ENCODE measurements at regions not wholly inside any gene's neighbourhood (a gene's known extent, or its start where the extent isn't known, plus 50 kb on each side); places are given as distances from the start of the nearest gene placed in this dataset.

DNA sequence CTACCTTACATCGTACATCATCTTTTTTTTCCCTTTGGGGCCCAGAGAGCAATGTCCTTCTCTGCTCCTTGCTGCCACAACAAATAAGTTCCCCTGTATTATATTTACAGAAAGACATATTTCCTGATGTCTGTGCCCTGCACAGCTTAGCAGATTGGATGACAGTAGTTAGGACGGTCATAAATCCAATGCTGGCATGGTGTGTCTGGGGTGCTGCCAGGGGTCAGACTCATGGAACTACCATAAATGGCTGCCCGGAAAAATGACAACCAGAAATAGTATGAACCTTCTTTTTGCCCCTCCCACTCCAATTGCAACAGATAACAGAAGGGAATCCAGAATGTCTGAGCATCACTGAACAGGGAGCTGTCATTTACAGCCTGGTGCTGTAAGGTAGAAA, 511.1 kb downstream of the PSAT1 start:
- DNase-seq, result no peak

DNA sequence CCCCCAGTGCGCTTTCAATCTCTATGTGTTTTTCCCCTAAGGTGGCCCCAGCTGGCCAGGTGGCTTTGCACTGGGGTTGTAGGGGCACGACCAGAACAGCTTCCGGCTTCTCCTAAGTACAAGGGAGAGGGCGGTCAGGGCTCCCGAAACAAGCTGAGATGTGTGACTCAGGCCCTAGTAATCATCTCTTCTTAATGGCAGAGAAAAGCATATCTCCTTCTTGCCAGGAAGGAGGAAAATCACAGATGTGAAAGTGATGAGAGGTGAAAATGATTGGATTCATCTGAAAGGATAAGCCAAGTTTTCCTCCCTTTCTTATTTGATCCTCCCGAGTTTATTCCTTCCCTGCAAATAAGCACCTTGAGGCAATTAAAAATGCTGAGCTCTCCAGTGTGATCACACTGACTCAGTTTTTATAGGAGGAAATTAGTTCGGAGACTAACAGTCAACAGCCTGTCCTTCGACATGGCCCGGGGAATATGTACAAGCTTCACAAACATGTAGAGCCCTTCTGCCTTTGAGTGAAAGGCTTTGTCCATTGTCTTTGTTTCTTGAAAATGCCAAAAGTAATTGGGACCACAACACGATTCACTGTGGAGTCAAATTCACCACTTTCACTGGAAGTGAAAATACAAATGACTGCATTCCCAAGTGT, 514.8 kb downstream of the PSAT1 start:
- no peak for DNase-seq

DNA sequence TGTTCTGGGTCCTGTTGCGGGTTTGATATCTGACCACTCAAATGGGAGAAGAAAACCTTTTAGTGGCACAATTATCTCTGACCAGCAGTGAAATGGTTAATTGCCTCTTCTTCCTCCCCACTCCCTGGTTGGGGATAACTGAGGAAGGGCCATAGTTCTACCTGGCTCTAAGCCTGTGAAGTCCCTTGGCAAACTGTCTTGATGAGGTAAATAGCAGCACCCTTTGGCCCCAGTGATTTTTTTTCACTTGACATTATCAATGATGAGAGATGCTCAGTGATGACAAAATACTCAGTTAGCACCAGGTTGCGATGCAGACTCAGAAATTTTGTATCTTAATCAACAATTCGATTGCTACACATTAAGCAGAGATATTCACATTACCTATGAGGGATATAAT, 515.7 kb downstream of the PSAT1 start:
- DNase-seq, result no peak

- DNase-seq, result no peak
Measured at GRCh38 chr9:78813602-78814180, 516.8 kb downstream of the PSAT1 start.

- no peak for DNase-seq
Measured at GRCh38 chr9:78821126-78821822, 524.3 kb downstream of the PSAT1 start.

DNA sequence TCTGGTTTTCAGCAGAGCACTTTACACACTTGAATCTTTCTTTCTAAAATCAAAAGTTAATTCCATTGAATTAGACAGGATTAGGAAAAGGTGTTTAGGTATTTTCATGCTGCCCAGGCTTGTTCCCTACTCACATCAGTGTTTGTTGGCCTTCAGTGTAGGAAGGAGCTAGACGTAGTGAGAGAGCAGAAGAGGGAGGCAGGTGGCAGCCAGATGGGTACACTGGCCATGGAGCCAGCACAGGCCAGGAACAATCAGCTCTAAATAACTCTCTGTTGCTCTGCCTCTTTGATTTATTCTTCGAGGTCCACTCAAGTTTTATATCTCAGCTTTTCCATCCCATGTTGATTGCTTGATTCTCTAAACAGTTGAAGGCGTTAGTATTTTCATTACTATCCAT, 529.6 kb downstream of the PSAT1 start:
- no peak for DNase-seq

DNA sequence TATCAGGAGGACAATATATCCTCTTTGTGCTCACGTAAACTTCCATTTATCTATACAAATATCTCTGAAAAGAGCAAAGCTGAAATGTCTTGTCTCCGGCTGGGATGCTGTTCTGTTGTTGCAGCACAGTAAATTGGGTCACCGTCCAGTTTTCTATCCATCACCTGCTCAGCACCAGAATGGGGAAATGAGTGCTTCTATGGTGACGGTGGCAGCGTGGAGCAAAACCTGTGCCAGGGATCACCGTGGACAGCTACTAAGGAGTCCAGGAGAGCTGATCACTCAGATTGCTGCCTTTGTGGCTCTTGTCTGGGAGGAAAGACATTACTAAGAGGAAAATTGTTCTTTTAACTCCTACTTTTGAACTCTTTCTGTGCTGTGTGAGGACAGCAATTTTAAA, 531.6 kb downstream of the PSAT1 start:
- DNase-seq, result no peak

GRCh38 chr9:78830301-78830700, 533.4 kb downstream of the PSAT1 start:
- DNase-seq, result no peak

GRCh38 chr9:78831726-78832125, 534.8 kb downstream of the PSAT1 start:
- no peak for DNase-seq

GRCh38 chr9:78835928-78836450, 539.1 kb downstream of the PSAT1 start:
- no peak for DNase-seq

GRCh38 chr9:78839252-78839651, 542.3 kb downstream of the PSAT1 start:
- DNase-seq, result no peak

DNA sequence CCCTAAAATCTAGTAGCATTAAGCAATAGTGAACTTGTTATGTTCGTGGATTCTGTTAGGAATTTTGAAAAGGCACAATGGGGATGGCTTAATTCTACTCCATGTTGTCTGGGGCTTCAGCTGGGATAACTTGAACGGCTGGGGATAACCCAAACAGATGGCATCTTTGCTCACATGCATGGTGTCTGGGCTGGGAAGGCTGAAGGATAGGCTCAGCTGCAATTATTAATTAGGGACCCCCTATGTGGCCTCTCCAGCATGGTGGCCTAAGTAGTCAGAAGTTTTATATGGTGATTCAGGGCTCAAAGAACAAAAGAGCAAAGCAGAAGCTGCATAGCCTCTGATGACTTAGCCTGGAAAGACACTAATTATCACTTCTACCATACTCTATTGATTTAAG, 551.1 kb downstream of the PSAT1 start:
- DNase-seq, result no peak

GRCh38 chr9:78856144-78856543, 559.2 kb downstream of the PSAT1 start:
- DNase-seq, result no peak

GRCh38 chr9:78856781-78857180, 559.9 kb downstream of the PSAT1 start:
- no peak for DNase-seq

DNA sequence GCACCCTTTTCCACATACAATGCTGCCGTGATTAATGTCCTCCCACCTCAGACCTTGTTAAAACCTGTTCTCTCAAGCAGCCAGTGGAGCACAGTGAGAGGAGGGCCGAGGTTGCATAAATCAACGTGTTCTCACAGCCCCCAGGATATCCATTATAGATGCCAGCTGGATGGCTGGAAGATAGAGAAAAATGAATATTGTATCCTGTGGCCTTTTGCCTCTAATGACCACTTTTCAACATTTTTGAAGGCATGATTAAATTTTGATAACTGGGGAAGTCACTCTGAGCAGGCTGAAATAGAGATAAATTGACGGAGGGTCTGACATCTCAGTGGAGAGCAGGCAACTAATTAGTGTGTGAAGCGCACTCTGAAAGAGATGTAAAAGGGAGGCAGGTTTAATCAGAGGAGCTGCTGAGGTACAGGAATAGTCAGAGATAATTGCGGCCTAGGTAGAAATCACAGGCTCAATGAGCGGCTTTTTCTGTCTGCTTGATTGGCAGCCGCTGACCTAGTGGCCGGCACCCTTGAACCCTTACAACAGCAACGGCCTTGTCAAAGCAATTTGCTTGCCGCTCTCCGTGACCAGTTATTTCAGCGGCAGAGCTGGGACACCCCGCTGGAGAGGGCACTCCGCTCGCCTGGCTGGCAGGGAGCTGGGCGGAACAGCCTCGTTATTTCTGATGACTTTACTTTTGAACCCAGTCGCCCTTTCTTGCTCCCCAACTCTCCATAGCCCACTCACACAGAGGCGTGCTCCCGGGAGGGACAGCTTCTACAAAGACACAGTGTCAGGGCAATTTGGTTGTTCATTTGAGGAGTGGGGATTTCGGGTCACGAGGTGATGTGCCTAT, 560.7 kb downstream of the PSAT1 start:
- no peak for DNase-seq

DNA sequence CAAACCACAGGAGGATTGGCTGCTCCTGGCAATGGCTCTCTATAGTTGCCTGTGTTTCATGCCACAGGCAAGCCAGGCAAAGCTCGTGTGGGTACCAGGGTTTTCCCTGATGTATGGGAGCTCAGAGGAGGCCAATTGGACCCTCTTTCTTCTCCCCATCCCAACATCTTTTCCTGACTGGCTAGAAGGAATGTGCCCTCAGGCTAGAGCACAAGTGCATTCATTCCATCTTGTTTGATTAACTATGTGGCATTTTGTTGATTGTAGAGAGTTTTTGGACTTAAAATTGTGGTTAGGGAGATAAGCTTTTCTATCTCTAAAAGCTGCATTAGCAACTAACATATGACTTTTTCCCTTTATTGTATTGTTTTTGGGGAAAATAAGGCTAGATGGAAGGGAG, 561.3 kb downstream of the PSAT1 start:
- no peak for DNase-seq

- no peak for DNase-seq
Measured at GRCh38 chr9:78860801-78861475, 564.0 kb downstream of the PSAT1 start.

- DNase-seq, result no peak
Measured at GRCh38 chr9:78863531-78863930, 566.6 kb downstream of the PSAT1 start.

DNA sequence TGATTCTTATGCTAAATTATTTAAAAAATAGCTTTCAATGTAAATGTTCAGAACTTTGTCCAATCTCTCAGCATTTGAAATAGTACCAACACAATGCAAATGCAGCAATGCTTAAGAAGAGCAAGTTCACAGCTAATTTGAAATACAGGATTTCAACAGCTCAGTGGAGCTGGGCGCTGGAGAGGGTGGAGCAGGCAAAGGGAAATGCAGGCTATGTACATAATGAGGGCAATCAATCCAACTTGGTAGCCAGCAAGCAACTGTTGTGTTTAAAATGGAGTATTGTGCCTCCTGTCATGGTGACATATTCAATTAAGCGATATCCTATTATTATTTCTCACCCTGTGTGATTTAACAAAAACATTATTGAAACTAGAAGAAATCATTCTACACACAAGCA, 568.8 kb downstream of the PSAT1 start:
- DNase-seq, result no peak

- DNase-seq, result no peak
Measured at GRCh38 chr9:78866207-78867132, 569.5 kb downstream of the PSAT1 start.

DNA sequence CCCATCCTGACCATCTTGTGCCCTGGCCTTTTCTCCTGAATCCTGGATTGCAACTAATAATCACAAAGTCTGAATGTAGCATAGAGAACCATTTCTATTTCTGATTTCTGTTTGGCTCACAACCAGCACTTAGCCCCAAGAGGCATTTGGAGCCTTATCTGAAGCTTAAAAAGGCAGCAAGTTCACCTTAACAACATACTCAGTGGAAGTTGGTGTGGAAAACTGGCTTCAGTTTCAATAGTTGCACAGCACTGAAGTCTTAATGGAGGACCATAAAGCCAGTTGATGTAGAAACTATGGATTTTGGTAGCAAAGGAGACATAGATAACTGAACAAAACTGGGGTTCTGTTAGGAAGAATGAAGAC, 574.1 kb downstream of the PSAT1 start:
- DNase-seq, result no peak

Measured in NCI-H187 (cell line).